ENCODE measurements at regions not wholly inside any gene's neighbourhood (a gene's known extent, or its start where the extent isn't known, plus 50 kb on each side); places are given as distances from the start of the nearest gene placed in this dataset.
"Not testable (repeated sequence)": the region's sequence is repeated elsewhere in the genome, so short reads cannot be mapped to it uniquely, and the experiment has no call there.

DNA sequence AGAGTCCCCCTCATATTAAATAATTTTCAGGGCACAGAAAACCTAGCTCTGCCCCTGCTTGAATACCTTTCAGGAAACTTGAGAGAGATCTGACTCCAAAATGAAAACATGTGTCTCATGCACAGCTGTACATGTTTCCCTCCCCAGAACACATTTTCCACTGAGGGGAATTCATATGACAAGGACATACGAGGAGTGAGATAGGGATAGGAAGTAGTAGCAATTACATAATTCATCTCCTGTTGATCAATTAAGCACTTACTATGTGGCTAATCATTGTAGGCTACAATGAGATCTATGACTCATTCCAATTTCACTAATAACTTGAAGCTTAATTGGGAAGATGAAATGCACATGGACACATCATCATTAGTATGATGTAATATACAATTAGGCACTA, 302.1 kb downstream of the PCDH11X start:
- DNase-seq, result not testable (repeated sequence)

DNA sequence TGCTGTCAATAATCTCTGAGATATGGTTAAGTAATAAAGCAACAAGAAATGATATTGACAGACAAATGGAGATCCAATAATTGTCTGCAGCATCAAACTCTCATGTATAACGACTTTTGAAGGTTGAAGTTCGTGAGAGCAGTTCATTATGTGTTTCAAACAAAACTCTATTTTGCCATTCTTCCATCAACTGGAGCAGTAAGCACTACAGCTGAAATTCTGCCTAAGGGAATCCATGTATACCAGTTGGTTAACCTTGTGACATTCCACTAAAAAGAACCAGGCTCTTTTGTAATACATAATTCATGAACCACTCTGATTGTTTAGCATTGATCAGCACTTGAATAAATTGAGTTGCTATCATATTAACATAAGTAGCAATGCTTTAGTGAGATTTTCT, 311.6 kb downstream of the PCDH11X start:
- not testable (repeated sequence) for DNase-seq

DNA sequence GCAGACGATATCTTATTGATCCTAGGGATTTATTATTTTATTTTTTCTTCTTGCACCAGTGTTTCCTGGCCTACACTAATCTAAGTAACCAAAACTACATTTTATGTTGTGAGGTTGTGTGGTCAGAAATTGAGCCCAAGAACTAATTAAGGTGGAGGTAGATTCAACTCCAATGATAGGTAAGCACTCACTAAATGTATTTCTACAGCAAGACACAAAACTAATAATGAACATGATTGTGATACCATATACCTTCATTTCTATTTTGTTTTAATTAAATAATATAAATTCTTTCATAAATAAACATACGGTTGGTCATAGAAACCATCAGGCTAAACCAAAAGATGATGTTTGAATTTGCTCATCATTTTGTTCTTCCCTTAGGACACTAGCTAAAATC, 319.0 kb downstream of the PCDH11X start:
- DNase-seq, result not testable (repeated sequence)

DNA sequence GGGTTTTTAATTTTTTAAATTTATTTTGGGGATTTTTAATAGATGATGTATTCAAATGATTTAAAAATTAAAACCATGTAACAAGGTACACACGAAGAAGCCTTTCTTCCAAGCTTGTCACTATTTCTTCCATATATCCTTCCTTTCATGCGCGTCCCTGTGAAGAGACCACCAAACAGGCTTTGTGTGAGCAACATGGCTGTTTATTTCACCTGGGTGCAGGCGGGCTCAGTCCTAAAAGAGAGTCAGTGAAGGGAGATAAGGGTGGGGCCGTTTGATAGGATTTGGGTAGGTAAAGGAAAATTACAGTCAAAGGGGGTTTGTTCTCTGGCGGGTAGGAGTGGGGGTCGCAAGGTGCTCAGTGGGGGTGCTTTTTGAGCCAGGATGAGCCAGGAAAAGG, 320.9 kb downstream of the PCDH11X start:
- not testable (repeated sequence) for DNase-seq

DNA sequence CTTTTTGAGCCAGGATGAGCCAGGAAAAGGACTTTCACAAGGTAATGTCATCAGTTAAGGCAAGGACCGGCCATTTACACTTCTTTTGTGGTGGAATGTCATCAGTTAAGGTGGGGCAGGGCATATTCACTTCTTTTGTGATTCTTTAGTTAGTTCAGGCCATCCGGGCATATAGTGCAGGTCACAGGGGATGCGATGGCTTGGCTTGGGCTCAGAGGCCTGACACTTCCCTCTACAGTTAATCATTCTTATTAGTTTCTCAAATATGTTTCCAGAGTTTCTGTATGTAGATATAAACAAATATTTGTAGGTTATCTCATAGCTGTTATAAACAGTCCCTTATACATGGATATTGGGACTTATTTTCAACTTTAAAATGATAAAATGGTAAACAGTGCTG, 326.5 kb downstream of the PCDH11X start:
- DNase-seq, result not testable (repeated sequence)

DNA sequence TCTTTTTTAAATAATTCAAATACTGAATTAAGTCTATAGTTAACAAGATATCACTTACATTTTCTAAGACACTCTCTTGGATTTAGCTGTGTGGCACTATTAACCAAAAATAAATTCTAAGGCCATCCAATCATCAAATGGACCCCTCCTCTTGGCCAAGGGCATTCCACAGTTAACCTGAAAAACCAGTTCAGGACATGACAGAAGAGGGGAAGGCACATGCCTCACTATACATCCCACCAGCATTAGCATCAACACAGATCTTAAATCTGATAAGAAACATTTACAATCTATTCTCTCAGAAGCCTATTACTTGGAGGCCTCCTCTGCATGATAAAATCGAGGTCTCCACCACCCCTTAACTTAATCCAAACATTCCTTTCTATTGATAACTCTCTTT, 327.5 kb downstream of the PCDH11X start:
- not testable (repeated sequence) for DNase-seq

DNA sequence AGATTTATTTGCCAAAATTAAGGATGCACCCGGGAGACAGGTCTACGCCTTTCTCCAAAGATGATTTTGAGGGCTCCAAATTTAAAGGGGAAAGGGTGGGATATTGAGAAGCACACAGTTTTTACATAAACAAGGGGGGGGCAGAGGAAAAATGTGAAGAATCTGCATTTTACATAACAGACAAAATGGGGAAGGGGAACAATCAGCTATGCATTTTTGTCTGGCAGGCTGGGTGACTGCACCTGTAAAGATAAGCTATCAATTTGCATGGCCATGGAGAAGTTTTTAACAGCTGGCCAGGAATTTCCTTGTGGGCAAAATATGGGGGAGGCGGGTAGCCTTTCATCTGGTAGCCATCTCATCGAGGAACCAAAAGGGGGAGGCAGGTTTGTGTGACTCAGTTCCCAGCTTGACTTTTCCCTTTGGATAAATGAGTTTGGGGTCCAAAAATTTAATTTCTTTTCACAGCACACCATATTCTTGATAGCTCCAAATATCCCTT, 331.3 kb downstream of the PCDH11X start:
- not testable (repeated sequence) for DNase-seq

DNA sequence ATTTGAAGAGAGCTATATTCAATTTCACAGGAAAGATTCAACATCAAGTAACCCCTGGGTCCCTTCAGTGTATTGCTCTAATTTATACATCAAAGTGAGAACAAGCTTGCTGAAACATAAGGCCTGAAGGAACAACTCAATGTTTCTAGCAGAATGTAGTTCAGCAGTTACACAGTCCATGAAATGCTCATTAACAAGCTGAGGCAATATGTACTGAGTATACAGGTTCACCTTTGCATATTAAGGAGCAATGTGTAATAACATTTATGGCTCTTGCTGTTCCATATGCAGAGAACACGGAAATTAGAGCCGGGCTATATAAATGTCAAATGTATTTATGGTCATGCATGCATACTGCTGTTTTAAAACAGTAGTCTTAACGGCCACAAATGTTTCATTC, 338.5 kb downstream of the PCDH11X start:
- not testable (repeated sequence) for DNase-seq

DNA sequence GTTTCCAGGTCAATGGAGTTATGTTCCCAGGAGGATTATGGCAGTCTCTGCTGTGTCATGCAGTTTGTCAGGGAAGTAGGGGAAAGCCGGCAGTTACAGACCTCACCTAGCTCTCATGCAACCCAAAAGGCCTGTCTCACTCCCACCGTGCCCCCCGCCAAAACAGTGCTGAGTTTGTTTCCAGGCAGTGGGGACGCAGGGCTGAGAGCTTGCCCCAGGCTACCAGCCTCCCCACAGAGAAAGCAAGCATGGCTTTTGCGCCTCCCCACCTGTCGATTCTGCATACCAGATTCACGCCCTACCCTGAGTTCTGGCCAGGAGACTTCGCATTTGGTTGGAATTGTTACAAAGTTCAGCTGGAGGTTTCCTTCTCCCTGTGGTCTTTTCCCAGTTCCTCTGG, 383.9 kb downstream of the PCDH11X start:
- not testable (repeated sequence) for DNase-seq

DNA sequence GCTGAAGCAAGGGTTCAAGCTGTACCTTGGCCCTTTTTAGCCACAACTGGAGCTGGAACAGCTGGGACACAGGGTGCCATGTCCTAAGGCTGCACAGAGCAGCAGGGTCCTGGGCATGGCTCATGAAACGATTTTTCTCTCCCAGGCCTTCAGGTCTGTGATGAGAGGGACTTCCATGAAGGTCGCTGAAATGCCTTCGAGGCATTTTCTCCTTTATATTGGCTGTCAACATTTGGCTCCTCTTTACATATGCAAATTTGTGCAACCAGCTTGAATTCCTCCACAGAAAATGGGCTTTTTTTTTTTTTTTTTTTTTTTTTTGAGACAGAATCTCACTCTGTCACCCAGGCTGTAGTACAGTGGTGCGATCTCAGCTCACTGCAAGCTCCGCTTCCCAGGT, 430.8 kb downstream of the PCDH11X start:
- no peak for DNase-seq

DNA sequence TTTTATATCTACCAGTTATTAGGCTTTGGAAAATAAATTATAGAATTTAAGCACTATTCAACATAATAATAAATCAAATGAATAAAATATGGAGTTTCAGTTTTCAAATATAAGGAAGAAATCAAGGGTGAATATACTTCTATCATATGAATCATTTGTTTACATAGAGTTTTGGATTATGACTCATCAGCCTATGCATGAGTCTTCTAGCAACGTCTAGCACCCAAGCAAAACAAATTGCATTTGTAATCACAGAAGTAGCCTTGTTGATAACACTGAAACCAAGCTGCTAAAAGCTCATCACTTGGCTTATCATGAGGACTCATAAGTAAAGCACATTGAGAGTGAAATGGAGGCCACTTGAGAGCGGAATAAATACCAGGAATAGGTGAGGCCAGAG, 434.6 kb downstream of the PCDH11X start:
- DNase-seq, result no peak

DNA sequence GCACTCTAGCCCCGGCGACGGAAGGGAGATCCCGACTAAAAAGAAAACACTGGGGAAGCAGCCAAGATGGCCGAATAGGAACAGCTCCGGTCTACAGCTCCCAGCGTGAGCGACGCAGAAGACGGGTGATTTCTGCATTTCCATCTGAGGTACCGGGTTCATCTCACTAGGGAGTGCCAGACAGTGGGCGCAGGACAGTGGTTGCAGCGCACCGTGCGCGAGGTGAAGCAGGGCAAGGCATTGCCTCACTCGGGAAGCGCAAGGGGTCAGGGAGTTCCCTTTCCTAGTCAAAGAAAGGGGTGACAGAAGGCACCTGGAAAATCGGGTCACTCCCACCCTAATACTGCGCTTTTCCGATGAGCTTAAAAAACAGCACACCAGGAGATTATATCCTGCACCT, 435.8 kb downstream of the PCDH11X start:
- DNase-seq, result not testable (repeated sequence)

DNA sequence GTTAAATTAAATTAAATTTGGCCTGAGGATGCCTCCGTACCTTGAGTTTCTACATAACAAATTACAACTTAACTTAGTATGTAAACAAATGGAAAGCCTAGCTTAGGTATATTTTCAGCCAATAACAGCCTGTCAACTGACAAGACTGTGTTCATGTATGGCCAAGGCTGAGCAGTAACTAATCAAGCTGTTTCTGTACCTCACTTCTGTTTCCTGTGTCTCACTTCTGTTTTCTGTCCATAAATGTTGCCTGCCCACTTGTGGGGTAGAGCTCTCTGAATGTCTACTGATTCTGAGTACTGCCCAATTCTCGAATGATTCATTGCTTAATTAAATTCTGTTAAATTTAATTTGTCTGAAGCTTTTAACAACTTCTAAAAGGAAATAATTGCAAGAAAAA, 445.2 kb downstream of the PCDH11X start:
- DNase-seq, result no peak

DNA sequence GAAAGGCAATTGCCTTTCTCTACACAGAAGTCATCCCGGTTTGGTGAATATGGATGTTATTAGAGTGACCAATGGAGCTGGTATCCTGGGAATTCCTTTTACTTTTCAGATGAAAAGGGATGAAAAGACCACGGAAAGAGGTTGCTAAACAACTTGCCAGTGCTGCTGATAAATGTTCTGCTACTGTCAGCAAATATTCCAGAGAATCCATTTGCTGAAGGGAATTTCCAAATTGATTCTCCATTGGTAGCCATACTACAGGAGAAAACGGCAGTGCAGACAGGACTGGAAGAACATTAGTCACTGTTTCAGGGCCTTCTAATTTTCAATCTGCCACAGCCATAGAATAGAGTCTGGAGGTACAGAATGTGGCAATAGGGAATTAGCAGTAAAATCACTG, 451.5 kb downstream of the PCDH11X start:
- no peak for DNase-seq

DNA sequence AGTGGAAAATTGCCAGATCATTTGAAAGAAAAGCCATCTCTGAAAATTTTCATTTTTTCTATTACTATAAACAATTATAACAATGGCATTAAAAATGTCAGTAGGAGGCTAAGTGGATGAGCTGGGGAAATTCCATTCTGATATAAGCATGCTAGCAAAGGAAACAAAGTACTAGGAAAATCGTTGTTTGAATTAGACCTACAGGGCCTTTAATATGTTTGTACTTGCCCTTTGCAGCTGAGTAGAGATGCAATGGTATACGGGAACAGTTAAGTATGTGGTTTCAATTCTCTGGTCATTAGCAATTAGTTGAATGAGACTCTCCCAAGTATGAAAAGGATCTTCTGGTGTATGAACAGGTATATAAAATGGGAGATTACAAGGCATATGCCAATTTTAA, 452.2 kb downstream of the PCDH11X start:
- no peak for DNase-seq

DNA sequence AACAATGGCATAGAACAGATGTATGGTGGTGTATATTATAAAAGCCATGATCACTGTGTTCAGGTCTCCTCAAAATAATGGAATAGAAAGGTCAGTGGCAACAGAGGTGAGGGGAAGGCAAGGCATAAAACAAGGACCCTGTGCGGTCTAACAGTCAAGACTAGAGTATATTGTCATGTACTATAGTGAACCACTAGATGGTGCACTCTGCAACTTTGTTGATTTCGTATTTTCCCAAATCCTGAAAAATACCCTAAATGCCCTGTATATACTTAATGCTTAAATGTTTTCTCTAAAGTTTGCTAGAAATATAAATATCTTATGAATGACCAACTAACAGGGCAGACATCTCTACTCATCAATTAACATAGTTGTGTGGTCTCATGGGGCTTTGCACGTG, 453.0 kb downstream of the PCDH11X start:
- peak; percentile 0 for DNase-seq

DNA sequence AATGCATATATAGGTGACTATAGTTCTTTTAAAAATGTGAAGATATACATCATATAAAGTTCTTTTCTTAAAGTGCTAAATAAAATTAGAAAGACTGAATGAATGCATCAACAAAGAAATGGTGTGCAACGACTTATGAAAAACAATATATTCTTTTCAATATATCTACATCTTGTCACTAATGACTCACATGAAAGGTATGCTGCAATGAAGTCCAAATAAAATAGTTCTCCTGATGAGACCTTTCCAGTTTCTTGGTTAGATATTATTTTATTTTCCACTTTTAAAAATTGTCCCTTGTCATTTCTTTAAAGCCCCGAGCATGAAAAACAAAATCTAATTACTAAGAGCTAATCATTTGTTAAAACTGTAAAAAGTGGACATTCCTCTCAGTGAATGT, 462.1 kb downstream of the PCDH11X start:
- DNase-seq, result no peak

DNA sequence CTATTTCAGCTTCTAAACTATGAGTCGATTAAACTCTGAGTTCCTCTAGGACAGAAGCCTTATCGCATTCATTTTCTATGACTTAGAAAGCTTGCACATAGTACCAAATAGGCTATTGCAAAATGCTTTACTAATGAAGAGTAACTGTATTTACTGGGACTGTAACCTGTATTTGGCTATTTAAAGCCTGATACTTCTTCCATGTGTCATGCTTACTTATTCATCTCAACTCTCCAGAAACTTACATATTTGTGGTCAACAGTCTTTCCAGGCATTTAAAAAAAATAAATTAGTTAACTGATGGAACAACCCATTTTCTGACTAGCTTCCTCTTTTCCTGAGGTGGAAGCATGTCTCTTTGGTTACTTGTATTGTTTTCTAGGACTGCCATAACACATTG, 467.9 kb downstream of the PCDH11X start:
- no peak for DNase-seq

DNA sequence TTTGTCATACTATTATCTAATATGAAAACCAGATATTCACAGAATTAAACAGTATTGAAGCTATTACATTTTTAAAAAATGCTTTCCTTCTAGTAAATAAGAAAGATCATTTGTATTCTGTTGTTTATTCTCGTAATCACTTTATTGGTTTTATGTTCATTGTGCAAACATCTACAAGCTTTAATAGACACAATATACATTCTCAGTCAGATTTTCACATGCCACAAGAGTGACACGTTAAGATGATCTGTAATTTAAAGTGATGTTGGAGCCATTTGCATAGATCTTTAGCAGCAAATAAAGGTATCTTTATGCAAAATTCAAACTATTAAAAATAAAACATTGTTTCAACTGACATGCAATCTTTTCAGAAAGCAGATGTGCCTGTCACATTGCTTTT, 469.9 kb downstream of the PCDH11X start:
- DNase-seq, result no peak

DNA sequence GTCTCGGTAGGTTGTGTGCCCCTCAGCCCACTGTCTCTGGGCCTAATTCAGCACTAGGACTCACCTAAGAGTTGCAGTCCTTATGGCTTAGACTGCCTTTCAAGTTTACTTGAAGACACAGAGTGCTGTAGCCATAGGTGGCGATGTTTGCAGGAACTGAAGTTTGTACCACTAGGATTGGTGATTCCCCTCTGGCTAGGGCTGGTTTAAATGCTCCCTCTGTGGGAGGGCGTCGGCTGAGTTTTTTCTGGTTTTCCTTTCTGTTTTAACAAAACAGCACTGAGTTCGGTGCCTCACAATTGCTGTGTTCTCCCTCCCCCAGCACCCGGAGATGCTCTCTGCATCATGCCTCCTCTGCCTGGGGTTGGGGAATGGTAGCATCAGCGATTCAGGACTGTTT, 480.9 kb downstream of the PCDH11X start:
- DNase-seq, result no peak

DNA sequence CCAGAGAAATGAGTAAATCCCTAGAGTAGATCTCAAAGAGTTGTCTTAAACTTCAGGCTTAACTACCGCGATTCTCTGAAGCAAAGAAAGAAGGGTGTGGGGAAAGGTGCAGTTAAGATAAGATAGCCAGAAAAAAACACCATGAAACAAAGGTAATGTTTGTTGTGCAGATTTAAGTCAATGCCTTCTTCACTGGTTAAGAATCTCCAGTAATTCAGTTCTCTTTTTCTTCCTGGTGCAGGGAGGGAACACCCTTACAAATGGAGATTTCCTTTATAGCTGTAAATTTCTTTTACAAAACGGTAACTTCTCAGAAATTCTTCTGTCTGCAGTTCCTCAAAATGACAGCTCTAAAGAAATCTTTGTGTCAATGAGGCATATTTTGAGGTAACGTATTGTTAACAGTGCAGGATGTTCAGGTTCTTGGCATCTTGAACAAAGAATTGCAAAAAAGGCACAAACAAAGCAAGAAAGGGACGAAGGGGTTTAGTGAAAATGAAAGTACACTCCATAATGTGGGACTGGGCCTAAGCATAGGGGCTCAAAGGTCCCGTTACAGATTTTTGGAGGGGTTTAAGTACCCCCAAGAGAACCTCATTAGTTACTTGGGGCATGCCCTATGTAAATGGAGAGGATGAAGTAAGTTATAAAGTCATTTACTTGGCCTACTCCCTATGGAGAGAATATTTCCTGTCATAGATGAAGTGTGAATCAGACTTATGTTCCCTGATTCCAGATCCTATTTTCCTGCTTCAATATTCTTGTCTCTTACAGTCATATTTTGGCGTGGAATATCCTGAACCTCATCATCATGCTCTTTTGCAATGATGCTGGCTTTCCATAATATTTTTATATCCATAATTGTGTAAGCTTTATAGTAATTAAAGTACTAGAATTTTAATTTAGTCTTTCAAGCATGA, 492.0 kb downstream of the PCDH11X start:
- no peak for DNase-seq

DNA sequence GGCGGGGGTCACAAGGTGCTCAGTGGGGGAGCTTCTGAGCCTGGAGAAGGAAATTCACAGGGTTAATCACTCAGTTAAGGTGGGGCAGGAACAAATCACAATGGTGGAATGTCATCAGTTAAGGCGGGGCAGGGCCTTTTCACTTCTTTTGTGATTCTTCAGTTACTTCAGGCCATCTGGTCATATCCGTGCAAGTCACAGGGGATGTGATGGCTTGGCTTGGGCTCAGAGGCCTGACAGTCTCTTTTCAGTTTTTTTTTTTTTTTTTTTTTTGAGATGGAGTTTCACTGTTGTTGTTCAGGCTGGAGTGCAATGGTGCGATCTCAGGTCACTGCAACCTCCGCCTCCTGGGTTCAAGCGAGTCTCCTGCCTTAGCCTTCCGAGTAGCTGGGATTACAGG, 499.4 kb downstream of the PCDH11X start:
- not testable (repeated sequence) for DNase-seq

DNA sequence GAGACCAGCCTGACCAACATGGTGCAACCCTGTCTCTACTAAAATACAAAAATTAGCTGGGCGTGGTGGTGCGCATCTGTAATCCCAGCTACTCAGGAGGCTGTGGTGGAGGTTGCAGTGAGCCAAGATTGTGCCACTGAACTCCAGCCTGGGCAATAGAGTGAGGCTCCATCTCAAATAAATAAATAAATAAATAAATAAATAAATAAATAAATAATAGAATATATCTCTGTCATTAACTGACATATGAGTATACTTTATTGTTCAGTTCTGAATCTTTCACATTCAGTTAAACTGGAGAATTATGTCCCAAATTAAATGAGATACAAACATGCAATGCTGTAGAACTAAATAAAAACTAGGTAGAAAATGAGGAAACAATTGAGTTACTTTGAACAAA, 501.2 kb downstream of the PCDH11X start:
- DNase-seq, result not testable (repeated sequence)

DNA sequence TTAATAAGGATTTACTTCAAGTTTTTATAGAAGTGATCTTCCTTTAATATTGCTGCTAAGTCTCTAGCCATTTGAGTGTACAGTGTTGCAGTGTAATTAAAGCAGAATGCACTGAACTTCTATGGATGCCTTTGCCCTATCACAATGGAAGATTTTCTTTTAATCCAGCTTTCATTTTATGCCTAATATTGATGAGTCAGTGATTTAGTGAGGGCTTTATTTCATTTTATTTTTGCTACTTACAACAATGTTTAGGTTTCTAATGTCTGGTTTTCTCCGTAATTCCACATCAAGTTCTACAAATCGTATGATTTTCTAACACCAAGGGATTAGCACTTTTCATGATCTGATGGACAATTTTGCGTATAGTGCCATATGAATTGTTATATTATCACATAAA, 504.1 kb downstream of the PCDH11X start:
- no peak for DNase-seq

DNA sequence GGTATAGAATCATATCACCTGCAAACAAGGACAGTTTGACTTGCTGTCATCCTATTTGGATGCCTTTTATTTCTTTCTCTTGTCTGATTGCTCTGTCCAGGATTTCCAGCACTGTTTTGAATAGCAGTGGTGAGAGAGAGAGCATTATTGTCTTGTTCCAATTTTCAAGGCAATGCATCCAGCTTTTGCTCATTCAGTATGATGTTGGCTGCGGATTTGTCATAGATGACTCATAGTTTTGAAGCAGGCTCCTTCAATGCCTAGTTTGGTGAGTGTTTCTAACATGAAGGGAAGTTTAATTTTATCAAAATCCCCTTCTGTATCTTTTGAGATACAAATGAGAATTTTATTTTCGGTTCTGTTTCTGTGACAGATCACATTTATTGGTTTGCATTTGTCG, 518.9 kb downstream of the PCDH11X start:
- not testable (repeated sequence) for DNase-seq

Data from NCI-H146 (cell line).